ENCODE measurements at regions not wholly inside any gene's neighbourhood (a gene's known extent, or its start where the extent isn't known, plus 50 kb on each side); places are given as distances from the start of the nearest gene placed in this dataset.
"Not testable (repeated sequence)": the region's sequence is repeated elsewhere in the genome, so short reads cannot be mapped to it uniquely, and the experiment has no call there.

- DNase-seq (ENCODE audit: low read depth), result no peak
Observed at GRCh38 chr1:29597861-29598260, 361.5 kb downstream of the PTPRU start.

GRCh38 chr1:29593601-29594382 is 357.5 kb downstream of the PTPRU start:
- no peak for DNase-seq (ENCODE audit: low read depth)

GRCh38 chr1:29592731-29593130 is 356.4 kb downstream of the PTPRU start:
- DNase-seq (ENCODE audit: low read depth), result peak; percentile 44

- no peak for DNase-seq (ENCODE audit: low read depth)
Observed at GRCh38 chr1:29592261-29592615, 355.9 kb downstream of the PTPRU start.

GRCh38 chr1:29591601-29592260 is 355.4 kb downstream of the PTPRU start:
- DNase-seq (ENCODE audit: low read depth), result no peak

GRCh38 chr1:29590583-29591565 is 354.6 kb downstream of the PTPRU start:
- peak; percentile 96 for DNase-seq (ENCODE audit: low read depth)

- not testable (repeated sequence) for DNase-seq (ENCODE audit: low read depth)
Observed at GRCh38 chr1:29589716-29590115, 353.4 kb downstream of the PTPRU start.

- DNase-seq (ENCODE audit: low read depth), result peak; percentile 51
Observed at GRCh38 chr1:29586991-29587745, 350.8 kb downstream of the PTPRU start.

- no peak for DNase-seq (ENCODE audit: low read depth)
Observed at GRCh38 chr1:29586215-29586614, 349.9 kb downstream of the PTPRU start.

- DNase-seq (ENCODE audit: low read depth), result no peak
Observed at GRCh38 chr1:29585656-29586055, 349.3 kb downstream of the PTPRU start.

- no peak for DNase-seq (ENCODE audit: low read depth)
Observed at GRCh38 chr1:29585201-29585600, 348.9 kb downstream of the PTPRU start.

GRCh38 chr1:29584776-29585175 is 348.5 kb downstream of the PTPRU start:
- DNase-seq (ENCODE audit: low read depth), result no peak

GRCh38 chr1:29584362-29584761 is 348.0 kb downstream of the PTPRU start:
- no peak for DNase-seq (ENCODE audit: low read depth)

GRCh38 chr1:29583727-29584126 is 347.4 kb downstream of the PTPRU start:
- no peak for DNase-seq (ENCODE audit: low read depth)

GRCh38 chr1:29581256-29581655 is 344.9 kb downstream of the PTPRU start:
- DNase-seq (ENCODE audit: low read depth), result no peak

GRCh38 chr1:29579821-29580425 is 343.6 kb downstream of the PTPRU start:
- peak; percentile 85 for DNase-seq (ENCODE audit: low read depth)

- DNase-seq (ENCODE audit: low read depth), result no peak
Observed at GRCh38 chr1:29577512-29577911, 341.2 kb downstream of the PTPRU start.

GRCh38 chr1:29576510-29576909 is 340.2 kb downstream of the PTPRU start:
- no peak for DNase-seq (ENCODE audit: low read depth)

- peak; percentile 37 for DNase-seq (ENCODE audit: low read depth)
Observed at GRCh38 chr1:29575826-29576225, 339.5 kb downstream of the PTPRU start.

- DNase-seq (ENCODE audit: low read depth), result no peak
Observed at GRCh38 chr1:29575277-29575676, 339.0 kb downstream of the PTPRU start.

GRCh38 chr1:29574871-29575270 is 338.5 kb downstream of the PTPRU start:
- DNase-seq (ENCODE audit: low read depth), result no peak

Data from M059J (cell line).